Stimulated activated CD4-positive, alpha-beta T cell treated with anti-CD3 and anti-CD28 coated beads, Interleukin-1b, Interleukin-23, amount 100 ng/mL, for 1 hour (primary cell): ENCODE measurements at regions not wholly inside any gene's neighbourhood (a gene's known extent, or its start where the extent isn't known, plus 50 kb on each side); places are given as distances from the start of the nearest gene placed in this dataset.
"Not testable (repeated sequence)": the region's sequence is repeated elsewhere in the genome, so short reads cannot be mapped to it uniquely, and the experiment has no call there.

Experiments used
- DNase-seq, 2 donors: peaks; one replicate each; pipeline ENCODE4 v3.0.0-alpha.2; 2020; ENCODE audit warnings: low read depth in 2 of 2

DNA sequence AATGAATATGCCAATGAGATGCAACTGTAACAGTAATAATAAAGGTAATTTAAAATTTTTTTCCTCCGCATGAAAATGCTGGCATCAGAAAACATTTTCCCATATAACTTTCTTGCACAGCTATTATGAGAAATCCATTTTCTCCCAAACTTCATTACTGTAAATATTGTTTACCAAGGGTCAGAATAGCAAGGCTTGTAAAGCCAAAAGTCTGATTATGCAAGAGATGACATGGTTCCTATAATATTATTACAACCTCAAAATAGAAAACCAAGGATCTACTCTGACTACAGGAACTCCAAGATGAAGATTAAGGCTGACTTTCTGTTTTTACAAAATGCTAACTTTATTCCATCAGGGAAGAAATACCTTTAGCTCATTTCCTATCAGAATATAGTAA lies 162.7 kb upstream of the CDK1 start:
- no peak for DNase-seq

DNA sequence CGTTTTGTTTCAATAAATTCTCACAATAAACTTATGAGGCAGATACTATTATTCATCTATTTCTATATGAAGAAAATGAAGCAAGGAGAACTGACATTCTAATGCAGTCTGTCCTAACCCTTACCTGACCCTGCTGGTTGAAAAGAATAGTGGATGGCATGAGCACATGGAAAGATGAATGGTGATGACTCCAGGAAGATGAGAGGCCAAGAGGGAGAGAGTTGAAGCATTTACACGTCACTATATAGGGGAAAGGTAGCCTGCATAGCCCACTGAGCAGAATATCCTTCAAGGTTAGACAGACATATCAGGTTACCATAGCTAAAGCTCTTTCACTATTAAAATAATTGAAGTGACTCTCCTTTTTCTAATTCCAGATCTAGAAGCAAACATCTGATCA lies 163.9 kb upstream of the CDK1 start:
- DNase-seq: no peak

DNA sequence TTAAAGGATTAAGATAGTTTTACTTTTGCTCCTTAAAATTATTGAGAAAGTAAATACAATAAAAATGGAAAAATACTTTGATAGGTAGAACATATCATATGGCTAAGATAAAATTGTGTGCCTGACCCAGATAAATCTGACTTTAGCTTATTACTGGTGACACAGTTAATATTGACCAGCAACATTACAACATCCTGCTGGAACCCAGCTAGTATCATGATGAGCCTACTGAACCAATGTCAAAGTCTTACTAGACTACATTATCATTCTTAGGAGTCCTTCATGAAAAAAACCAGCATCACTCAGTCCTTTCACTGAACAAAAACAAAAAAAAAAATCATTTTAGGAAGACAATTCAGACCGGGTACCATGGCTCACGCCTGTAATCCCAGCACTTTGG lies 164.8 kb upstream of the CDK1 start:
- DNase-seq: no peak

DNA sequence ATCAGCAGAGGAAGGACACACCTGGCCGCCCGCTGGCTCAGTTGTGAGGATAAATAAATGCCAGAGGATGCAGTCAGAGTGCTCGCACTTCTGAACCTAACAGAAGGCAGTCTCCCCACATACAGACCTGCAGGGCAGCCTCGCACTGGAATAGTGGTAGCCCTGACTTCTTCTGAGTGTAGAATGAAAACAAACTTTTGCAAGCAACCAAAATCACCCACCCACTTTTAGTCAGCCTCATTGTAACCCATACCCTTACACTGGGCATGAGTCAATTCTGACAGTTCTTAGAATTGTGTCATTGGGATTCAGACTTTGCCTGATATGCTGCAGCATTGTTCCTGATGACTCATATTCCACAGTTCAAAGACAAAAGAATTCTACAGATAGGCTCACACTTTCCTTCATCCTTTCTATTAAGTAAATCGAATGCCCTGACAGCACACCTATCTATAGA lies 167.0 kb upstream of the CDK1 start:
- no peak for DNase-seq

DNA sequence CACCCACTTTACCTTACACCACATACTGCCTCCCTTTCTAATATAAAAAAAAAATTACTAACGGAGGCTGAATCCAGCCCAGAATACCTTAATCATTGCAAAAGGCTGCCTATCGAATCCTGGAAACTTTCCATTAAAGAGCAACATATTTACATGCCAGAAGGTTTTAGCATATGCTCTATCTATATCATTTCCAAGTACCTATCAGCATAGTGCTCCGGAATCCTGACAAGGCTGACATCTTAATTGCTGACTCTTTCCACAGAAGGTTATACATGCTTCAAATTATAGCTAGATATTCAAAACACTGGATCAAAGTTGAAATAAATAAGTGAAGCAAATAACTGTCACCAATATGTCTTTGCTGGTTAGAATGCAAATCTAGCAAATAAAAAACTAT lies 170.9 kb upstream of the CDK1 start:
- DNase-seq: no peak

DNA sequence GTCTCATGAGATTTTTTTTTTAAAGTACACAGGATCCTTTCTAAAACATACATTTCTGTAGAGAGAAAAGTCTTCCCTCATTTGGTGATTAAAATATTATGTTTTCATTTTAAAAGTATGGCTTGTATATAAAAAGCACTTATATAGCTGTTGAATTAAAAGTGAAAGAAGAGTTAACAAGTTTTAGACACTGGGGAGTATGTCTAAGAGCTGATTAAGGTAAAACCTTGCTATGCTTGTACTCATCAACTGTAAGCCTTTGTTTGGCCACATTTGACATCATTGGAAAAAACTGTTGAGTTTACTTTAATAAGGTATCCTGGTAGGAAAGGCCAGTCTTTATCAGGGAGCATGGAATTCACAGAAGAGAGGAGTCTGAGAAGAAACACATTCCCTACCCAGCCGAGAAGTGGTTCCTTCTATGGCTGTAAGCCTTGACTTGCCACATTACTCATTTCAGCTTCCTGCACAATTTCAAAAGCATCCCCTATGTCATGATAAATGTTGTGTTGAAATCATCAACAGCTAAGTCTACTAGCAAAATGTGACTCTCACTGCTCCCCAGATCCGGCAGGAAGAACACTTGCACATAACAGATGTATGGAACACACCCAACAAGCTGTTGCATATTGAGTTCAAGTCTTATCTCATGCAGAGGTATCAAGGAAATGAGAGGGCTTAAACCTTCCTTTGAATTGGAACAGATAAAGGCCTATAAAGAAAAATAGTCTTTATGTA lies 171.8 kb upstream of the CDK1 start:
- DNase-seq: no peak

DNA sequence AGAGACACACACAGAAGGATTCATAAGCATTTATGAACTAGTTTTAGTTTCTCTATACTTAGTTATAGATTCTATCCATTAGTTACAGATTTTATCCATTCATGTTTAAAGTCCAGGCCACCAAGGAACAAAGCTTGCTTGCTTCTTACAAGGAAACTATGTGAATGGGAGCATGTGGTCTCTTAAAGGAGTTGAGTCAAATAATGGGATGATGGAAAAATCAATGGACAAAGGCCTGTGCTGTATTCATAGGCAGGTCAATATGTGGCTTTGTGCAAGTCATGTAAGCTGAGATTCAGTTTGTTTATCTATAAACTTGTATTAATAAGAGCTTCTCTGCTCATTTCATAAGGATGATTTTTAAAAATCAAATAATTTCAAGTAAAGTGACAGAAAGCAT lies 172.8 kb upstream of the CDK1 start:
- DNase-seq: no peak

DNA sequence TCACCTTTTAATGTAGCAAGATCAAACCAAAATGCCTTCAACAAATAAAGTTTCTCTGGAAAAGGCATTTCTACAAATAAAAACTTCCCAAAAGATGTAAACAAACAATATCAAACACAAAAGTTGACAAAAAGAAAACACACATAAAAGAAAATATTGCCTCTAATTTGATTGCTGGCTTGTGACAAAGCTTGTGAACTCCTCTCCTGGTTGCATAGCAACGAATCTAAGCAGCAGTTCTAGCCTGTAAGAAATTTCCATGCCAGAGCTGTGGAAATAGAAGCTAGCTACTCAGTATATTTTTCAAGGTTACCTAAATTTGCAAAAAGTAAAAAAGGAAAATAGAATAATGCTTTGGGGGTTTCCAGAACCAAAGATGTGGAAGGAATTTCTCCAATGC lies 173.9 kb upstream of the CDK1 start:
- DNase-seq: no peak

DNA sequence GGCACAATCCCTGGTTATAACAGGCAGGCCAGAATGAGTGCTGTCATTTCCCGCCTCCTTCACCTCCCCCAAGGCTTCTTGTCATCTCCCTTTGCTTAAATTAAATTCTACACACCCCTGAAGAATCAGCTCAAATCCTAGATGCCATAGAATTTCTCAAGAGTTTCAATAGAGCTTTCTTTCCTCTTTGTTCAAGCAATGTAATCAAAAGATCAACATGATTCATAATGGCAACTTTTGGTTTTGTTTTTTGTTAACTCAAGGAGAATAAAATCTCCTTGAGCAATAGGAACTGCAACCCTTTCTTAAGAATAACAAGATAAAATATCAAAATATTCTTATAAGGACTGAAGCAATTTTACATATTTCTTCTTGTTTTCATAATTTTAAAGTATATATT lies 180.8 kb upstream of the CDK1 start:
- no peak for DNase-seq

DNA sequence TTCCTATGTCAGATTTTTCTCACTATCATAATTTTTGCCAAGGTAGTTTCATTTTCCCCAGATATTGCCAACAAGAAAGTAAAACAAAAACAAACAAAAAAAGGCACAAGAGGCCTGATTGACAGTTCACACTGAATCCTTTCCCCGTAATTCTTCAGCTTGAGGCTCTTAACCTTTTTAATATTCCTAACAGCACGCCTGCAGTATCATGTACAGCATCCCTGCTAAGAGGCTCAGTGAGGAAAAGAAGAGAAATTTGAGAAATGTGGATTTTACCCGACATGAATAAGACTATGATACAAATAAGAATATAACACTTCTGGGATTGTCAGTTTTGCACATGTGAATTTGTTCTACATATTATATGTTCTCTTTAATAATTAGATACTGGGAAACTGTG lies 182.4 kb upstream of the CDK1 start:
- no peak for DNase-seq

DNA sequence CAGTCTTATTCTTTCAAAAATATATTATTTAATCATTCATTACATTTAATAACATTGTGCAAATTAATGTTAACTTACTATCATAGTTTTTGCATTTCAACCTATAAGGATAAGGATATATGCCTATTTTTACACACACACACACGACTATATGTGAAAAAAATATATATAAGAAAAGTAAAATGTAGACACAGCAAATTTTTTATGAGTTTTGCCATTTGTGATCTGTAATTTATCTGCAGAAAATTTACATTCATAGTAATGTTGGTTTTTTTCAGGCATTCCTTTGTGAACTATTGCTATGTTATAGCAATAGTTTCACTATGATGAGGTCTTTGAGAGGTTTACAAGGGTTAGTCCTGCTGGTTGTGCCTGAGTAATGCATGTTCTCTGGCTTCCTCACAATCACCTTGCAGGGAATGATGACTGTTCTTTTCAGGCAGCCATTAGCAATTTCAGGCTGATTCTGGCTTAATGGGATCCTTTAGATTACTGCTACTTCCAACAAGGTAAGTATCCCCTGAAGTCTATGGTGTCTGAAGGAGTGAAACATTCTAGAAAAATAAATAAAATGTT lies 183.7 kb upstream of the CDK1 start:
- DNase-seq: no peak

DNA sequence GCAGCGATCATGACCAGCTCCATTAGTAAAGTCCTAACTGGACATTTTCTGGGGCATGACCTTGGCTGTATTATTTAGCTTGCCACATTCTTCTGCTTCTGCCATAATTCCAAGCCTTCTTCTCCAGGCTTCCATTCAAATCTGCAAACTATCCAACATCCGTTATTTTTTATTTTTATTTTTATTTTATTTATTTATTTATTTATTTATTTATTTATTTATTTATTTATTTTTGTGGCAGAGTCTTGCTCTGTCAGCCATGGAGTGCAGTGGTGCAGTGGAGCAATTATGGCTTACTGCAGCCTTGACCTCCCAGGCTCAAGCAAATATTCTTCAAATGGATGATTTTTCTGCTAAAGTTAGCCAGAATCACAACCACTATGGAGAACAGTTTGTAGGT lies 187.2 kb upstream of the CDK1 start:
- no peak for DNase-seq

DNA sequence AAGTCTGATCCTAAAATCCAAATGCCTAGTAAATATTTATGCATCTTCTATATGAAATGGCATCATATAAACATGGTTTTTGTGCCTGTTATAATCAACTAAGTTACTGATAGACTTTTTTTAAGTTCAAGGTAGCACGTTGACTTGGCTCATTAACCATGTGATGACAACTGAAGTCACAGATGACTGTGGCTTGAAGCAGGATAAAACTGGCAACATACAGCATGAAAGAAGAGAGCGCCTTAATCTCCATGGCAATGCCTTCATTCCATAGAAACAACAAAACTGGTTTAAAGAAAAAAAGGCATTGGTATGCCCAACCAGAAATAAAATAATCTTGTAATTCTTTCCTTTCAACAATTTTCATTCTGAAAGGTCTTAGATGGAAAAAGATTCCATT lies 188.9 kb upstream of the CDK1 start:
- no peak for DNase-seq

DNA sequence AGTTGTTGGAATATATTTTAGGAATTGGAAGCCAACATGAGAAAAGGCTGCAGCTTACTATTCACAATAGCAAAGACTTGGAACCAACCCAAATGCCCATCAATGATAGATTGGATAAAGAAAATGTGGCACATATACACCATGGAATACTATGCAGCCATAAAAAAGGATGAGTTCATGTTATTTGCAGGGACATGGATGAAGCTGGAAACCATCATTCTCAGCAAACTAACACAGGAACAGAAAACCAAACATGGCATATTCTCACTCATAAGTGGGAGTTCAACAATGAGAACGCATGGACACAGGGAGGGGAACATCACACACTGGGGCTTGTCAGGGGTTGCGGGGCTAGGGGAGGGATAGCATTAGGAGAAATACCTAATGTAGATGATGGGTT lies 192.1 kb upstream of the ANK3 start:
- not testable (repeated sequence) for DNase-seq

DNA sequence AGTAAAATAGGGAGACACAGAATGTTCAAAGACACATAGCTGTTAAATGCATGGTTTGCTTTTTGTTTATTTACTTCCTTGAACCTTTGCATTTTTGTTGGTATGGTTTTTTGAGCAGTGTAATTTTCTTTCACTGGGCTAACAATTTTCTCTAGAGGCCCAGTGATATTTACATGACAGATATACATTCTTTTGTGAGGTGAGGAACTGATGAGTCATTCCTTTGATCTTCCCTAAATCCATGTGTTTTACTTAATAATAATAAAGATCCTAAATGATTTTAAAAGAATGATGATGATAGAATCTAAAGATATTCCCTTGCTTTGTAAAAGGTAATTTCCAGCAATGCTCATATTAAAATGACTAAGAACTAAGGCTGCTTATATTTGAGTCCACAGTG lies 188.5 kb upstream of the ANK3 start:
- no peak for DNase-seq

DNA sequence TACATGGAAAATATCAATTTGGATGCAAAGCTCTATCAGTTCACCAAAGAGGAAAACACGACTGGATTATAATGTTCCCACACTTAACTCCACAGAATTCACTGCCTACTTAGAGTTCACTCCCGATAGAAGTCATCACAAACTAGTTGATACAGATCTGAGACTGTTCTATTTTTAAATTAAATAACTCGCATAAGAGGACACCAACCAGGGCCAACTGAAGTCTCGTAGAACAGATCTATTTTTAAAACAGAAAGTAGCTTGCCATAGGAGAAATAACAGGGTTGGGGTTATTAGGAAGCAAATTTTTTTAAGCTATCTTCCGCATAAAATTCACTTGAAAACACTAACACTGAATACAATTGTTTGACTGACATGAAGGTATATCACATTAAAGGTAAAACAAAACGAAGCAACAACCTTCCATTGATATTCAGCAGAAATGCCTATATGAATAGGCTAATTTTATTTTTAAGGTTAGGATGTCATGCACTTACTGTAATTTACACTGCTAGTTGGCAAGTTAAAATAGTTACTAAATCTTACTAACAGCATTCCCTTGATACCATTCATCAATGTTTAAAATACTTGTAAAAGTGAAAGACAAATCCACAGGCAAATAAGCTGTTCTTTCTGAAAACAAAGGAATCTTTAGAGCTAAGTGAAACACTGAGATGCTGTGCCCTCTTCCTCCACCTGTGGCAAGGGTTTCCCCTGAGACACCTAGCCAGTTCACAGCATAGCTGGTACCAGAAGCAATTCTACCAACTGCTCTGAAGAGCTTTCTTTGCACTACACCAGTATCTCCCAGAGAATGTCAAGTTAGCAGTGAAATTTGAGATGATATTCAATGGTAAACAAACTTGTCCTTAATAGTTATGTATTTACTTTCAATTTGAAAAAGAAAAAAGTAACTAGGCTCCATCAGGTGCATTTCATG lies 186.7 kb upstream of the ANK3 start:
- no peak for DNase-seq

DNA sequence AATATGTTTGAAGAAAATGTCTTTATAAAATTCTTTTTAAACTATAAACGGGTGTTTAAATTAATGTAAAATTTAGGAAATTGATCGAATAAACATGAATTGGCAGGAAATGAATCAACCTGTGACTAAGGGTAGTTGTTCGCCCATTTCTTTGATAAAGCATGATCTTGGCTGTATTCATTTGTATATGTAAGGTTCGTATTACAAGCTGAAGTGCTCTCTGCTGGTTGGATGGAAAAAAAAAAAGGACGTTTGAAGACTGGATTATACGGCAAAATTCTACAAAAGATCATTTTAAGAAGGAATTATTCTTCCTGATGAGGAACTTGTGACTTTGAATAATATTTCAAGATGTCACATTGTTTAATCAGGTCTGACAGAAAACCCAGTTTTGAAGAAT lies 185.4 kb upstream of the ANK3 start:
- no peak for DNase-seq

DNA sequence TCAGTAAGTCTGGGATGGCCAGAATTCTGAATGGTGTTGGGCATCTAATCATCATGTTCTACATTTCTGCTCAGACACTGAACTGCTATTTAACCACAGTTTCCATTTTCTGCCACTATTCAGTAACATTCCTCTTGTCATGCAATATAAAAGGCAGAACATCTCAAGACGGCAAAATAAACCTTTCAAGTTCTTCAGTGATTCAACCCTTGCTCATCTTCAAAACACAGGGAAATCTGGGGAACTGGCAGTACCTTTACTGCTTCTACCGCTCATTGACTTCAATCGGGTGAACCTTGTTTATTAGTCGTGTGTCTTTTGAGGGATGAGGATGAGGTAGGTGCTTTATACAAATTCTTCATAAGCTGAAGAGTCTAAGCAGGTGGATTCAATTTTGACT lies 184.7 kb upstream of the ANK3 start:
- no peak for DNase-seq

DNA sequence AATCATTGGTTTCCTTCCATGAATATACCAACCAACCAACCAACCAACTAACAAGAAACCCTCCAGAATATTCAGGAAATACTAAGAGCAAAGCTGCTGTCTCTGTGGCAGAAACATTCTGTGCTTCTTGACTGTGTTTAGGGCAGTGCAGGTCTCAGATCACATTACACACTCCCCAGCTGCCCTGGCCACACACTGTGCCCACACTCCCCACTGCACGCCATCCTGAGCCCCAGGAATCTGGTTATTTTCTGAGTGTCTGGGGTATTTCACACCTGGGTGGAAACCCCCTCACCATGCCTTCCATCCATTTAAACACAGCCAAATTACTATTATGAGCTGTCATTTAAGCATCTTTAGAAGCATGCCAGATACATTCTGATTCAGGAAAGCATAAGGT lies 183.7 kb upstream of the ANK3 start:
- DNase-seq: peak in 1 of 2 donors; percentile 12

DNA sequence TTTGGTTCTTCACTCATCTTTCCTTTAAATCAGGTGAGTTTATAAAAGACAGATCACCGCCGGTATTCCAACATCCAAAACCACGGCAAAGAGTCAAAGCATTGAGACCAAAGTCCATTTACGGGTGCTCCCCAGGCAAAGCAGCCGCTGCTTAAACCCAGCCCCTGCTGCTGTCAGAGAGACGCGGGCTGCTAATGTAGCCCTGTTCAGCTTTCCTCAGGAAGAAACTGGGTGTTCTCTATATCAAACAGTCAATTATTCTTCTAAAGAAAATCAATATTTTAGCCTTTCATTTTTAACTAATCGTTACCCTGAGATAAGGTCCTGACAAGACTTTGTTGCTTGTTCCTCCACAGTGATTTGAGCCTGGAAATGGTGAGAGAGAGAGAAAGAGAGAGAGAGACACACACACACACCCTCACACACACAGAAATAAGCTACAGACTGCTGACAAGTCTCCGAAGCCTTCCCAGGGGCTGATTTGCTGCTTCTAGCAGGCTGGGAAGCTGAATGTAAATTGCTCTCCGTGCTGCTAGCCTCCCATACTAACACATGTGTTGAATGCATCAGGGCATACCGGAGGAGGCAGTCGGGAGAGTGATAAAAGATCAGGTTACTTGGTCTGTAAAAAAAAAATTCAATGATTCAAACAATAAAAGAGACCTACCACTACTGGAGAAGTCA lies 183.0 kb upstream of the ANK3 start:
- DNase-seq: no peak

DNA sequence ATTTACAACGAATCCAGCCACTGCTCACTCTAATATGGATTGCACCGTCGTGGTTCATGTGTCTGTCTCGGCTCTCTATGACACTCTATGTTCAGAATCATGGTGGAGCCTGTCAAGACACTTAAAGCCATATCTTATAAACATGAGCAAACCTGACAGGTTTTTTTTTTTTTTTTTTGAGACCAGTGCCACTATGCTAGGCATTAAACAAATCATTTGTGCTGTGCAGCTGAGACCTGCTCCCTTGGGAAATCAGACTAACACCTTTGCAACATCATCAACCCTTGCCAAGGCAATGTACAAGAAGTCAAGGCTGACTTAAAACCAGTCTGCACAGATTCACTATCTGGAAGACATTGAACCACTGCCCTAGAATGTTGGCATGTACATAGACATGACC lies 181.2 kb upstream of the ANK3 start:
- no peak for DNase-seq

DNA sequence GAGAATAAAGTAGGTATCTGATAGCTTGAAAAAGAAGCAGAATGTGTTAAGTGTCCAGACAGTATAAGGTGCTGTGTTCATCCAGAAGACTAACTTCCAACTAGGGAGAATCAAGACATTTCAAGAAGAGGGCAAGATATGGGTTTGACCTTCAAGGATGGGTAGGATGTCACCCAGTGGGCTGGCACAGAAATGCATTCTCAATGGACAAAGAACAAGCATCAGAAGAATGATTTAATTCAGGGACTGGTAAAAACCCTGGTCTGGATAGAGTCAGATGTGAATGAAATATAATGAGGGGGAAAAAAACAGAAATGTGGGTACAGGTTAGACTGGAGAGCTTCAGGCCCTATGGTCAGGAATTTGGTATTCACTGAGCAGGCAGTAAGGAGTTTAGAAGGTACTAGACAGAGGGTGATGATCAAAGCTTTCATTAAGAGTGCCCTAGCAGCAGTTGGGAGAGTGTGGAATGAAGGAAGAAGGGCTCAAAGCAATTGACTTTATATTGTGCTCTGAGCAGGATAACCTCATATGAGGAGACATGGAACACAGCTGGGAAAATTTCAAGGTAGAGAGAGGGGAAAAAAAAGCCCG lies 180.7 kb upstream of the ANK3 start:
- DNase-seq: no peak
